ENCODE measurements at regions not wholly inside any gene's neighbourhood (a gene's known extent, or its start where the extent isn't known, plus 50 kb on each side); places are given as distances from the start of the nearest gene placed in this dataset.
A peak's percentile ranks its signal among the peaks of the same experiment; 100 is the strongest.
"Not testable (repeated sequence)": the region's sequence is repeated elsewhere in the genome, so short reads cannot be mapped to it uniquely, and the experiment has no call there.

GRCh38 chr15:75121491-75121890 is 80.2 kb upstream of the C15orf39 start:
- Histone ChIP-seq H3K4me3 (no peak overlapping the region), H3K36me3 (no peaks in the 10 kb centered on the region), H3K9me3 (replicated peaks) (0 out of 2 replicates have a peak, but pooled peaks cover 6% of the 10 kb centered on the region), H3K4me1 (peaks cover 43% of the 10 kb centered on the region), H3K27ac (no peak overlapping the region), H3K27me3 (no peaks in the 10 kb centered on the region)
- DNase-seq, result peak in 1 of 2 experiments; percentile 52

- H3K4me3 ChIP-seq, result no peak overlapping the region
- H3K36me3 ChIP-seq, result no peaks in the 10 kb centered on the region
- H3K4me1 ChIP-seq, result peaks cover 37% of the 10 kb centered on the region
- DNase-seq, result peak; percentile 28 to 56
- H3K27me3 ChIP-seq, result no peaks in the 10 kb centered on the region
- H3K27ac ChIP-seq, result peak overlapping the region; percentile 0; the same call in 1 of the 2 replicates
- H3K9me3 ChIP-seq (replicated peaks), result 0 out of 2 replicates have a peak, but pooled peaks cover under 1% of the 10 kb centered on the region
Observed at GRCh38 chr15:75123395-75123794, 78.3 kb upstream of the C15orf39 start.

- not testable (repeated sequence) for H3K27ac ChIP-seq; H3K4me3 ChIP-seq; H3K36me3 ChIP-seq; DNase-seq; H3K9me3 ChIP-seq (replicated peaks); H3K27me3 ChIP-seq
- H3K4me1 ChIP-seq, result peaks cover 37% of the 10 kb centered on the region
Observed at GRCh38 chr15:75124278-75124677, 77.4 kb upstream of the C15orf39 start.

- peaks cover 37% of the 10 kb centered on the region for H3K4me1 ChIP-seq
- no peak overlapping the region for H3K4me3 ChIP-seq
- H3K27ac ChIP-seq, result no peak overlapping the region
- H3K36me3 ChIP-seq, result no peaks in the 10 kb centered on the region
- DNase-seq, result no peak
- no peaks in the 10 kb centered on the region for H3K27me3 ChIP-seq
- no peaks in the 10 kb centered on the region for H3K9me3 ChIP-seq (replicated peaks)
Observed at GRCh38 chr15:75125935-75126334, 75.7 kb upstream of the C15orf39 start.

- no peaks in the 10 kb centered on the region for H3K9me3 ChIP-seq (replicated peaks)
- H3K4me3 ChIP-seq, result no peak overlapping the region
- H3K27me3 ChIP-seq, result no peaks in the 10 kb centered on the region
- no peaks in the 10 kb centered on the region for H3K36me3 ChIP-seq
- H3K4me1 ChIP-seq, result peaks cover 27% of the 10 kb centered on the region
- DNase-seq, result no peak
- H3K27ac ChIP-seq, result no peak overlapping the region
Observed at GRCh38 chr15:75126864-75127580, 74.7 kb upstream of the C15orf39 start.

GRCh38 chr15:75129788-75130187 is 71.9 kb upstream of the C15orf39 start:
- no peaks in the 10 kb centered on the region for H3K9me3 ChIP-seq (replicated peaks)

GRCh38 chr15:75131269-75131643 is 70.4 kb upstream of the C15orf39 start:
- Histone ChIP-seq H3K27ac (no peak overlapping the region), H3K27me3 (no peaks in the 10 kb centered on the region)

More at GRCh38 chr15:75129788-75130187, 71.9 kb upstream of the C15orf39 start:
- H3K4me3 ChIP-seq, result no peak overlapping the region
- H3K4me1 ChIP-seq, result peaks cover 6% of the 10 kb centered on the region
- no peaks in the 10 kb centered on the region for H3K27me3 ChIP-seq
- DNase-seq, result no peak
- H3K36me3 ChIP-seq, result no peaks in the 10 kb centered on the region
- no peak overlapping the region for H3K27ac ChIP-seq

GRCh38 chr15:75134748-75135147 is 66.9 kb upstream of the C15orf39 start:
- H3K9me3 ChIP-seq (replicated peaks), result no peaks in the 10 kb centered on the region
- DNase-seq, result no peak
- no peak overlapping the region for H3K4me3 ChIP-seq
- H3K27ac ChIP-seq, result no peak overlapping the region
- H3K4me1 ChIP-seq, result peaks cover 14% of the 10 kb centered on the region
- no peaks in the 10 kb centered on the region for H3K27me3 ChIP-seq
- H3K36me3 ChIP-seq, result no peaks in the 10 kb centered on the region

More at GRCh38 chr15:75131269-75131643, 70.4 kb upstream of the C15orf39 start:
- Histone ChIP-seq H3K36me3 (no peaks in the 10 kb centered on the region), H3K4me3 (no peak overlapping the region), H3K9me3 (replicated peaks) (no peaks in the 10 kb centered on the region), H3K4me1 (no peaks in the 10 kb centered on the region)
- no peak for DNase-seq

GRCh38 chr15:75136118-75136517 is 65.6 kb upstream of the C15orf39 start:
- H3K27ac ChIP-seq, result no peak overlapping the region
- H3K9me3 ChIP-seq (replicated peaks), result no peaks in the 10 kb centered on the region
- H3K36me3 ChIP-seq, result no peaks in the 10 kb centered on the region
- no peak for DNase-seq
- H3K27me3 ChIP-seq, result no peaks in the 10 kb centered on the region
- peaks cover 14% of the 10 kb centered on the region for H3K4me1 ChIP-seq
- H3K4me3 ChIP-seq, result no peak overlapping the region

- H3K9me3 ChIP-seq (replicated peaks), result no peaks in the 10 kb centered on the region
- no peaks in the 10 kb centered on the region for H3K36me3 ChIP-seq
- no peak overlapping the region for H3K27ac ChIP-seq
- H3K4me3 ChIP-seq, result no peak overlapping the region
- no peaks in the 10 kb centered on the region for H3K27me3 ChIP-seq
- DNase-seq, result no peak
- peaks cover 14% of the 10 kb centered on the region for H3K4me1 ChIP-seq
Observed at GRCh38 chr15:75136758-75137157, 64.9 kb upstream of the C15orf39 start.

GRCh38 chr15:75138016-75138999 is 63.4 kb upstream of the C15orf39 start:
- Histone ChIP-seq H3K9me3 (replicated peaks) (peaks cover 8% of the 10 kb centered on the region), H3K27ac (peak overlapping the region; percentile 35; the same call in 1 of the 2 replicates), H3K4me1 (peaks cover 14% of the 10 kb centered on the region), H3K36me3 (no peaks in the 10 kb centered on the region), H3K4me3 (peak overlapping the region; percentile 13; the same call in 1 of the 2 replicates), H3K27me3 (no peaks in the 10 kb centered on the region)
- DNase-seq, result peak; percentile 70 to 77

- peaks cover 14% of the 10 kb centered on the region for H3K4me1 ChIP-seq
- no peaks in the 10 kb centered on the region for H3K27me3 ChIP-seq
- no peak overlapping the region for H3K27ac ChIP-seq
- no peak for DNase-seq
- H3K4me3 ChIP-seq, result no peak overlapping the region
- peaks cover 14% of the 10 kb centered on the region for H3K9me3 ChIP-seq (replicated peaks)
- H3K36me3 ChIP-seq, result no peaks in the 10 kb centered on the region
Observed at GRCh38 chr15:75140080-75140879, 61.4 kb upstream of the C15orf39 start.

- Histone ChIP-seq H3K27me3 (no peaks in the 10 kb centered on the region), H3K27ac (no peak overlapping the region), H3K9me3 (replicated peaks) (peaks cover 18% of the 10 kb centered on the region), H3K4me3 (no peak overlapping the region), H3K4me1 (peaks cover 18% of the 10 kb centered on the region), H3K36me3 (no peaks in the 10 kb centered on the region)
- DNase-seq, result no peak
Observed at GRCh38 chr15:75142499-75142898, 59.2 kb upstream of the C15orf39 start.

- H3K4me1 ChIP-seq, result peaks cover 10% of the 10 kb centered on the region
- no peaks in the 10 kb centered on the region for H3K27me3 ChIP-seq
- H3K27ac ChIP-seq, result no peak overlapping the region
- H3K4me3 ChIP-seq, result no peak overlapping the region
- DNase-seq, result peak in 1 of 2 experiments; percentile 42
- H3K9me3 ChIP-seq (replicated peaks), result peaks cover 23% of the 10 kb centered on the region
- no peaks in the 10 kb centered on the region for H3K36me3 ChIP-seq
Observed at GRCh38 chr15:75143738-75144334, 57.8 kb upstream of the C15orf39 start.

Data from SJCRH30 (cell line).